ENCODE measurements at regions not wholly inside any gene's neighbourhood (a gene's known extent, or its start where the extent isn't known, plus 50 kb on each side); places are given as distances from the start of the nearest gene placed in this dataset.
"Not testable (repeated sequence)": the region's sequence is repeated elsewhere in the genome, so short reads cannot be mapped to it uniquely, and the experiment has no call there.

DNA sequence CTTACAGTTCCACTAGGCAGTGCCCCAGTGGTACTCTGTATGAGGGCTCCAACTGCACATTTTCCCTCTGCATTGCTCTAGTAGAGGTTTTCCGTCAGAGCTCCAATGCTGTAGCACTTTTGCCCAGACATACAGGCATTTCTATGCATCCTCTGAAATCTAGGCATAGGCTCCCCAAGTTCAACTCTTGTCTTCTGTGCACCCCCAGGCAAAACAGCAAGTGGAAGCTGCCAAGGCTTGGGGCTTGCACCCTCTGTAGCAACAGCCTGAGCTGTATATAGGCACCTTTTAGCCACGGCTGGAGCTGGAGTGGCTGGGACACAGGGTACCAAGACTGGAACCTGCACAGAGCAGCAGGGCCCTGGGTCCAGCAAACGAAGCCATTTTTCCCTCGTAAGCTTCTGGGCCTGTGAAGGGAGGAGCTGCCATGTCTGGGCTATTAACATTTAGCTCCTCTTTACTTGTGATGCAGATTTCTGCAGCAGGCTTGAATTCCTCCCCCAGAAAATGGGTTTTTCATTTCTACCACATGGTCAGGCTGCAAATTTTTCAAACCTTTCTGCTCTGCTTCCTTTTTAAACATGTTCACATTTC, 596.2 kb upstream of the ADGRB3 start:
- DNase-seq (ENCODE audit: low spot score) (no peak), ATAC-seq (ENCODE audit: low FRiP score) (no peak)
- TF ChIP-seq, protein P1, sequence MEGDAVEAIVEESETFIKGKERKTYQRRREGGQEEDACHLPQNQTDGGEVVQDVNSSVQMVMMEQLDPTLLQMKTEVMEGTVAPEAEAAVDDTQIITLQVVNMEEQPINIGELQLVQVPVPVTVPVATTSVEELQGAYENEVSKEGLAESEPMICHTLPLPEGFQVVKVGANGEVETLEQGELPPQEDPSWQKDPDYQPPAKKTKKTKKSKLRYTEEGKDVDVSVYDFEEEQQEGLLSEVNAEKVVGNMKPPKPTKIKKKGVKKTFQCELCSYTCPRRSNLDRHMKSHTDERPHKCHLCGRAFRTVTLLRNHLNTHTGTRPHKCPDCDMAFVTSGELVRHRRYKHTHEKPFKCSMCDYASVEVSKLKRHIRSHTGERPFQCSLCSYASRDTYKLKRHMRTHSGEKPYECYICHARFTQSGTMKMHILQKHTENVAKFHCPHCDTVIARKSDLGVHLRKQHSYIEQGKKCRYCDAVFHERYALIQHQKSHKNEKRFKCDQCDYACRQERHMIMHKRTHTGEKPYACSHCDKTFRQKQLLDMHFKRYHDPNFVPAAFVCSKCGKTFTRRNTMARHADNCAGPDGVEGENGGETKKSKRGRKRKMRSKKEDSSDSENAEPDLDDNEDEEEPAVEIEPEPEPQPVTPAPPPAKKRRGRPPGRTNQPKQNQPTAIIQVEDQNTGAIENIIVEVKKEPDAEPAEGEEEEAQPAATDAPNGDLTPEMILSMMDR (IDR thresholded peaks at IDR 0.05) = no peak

DNA sequence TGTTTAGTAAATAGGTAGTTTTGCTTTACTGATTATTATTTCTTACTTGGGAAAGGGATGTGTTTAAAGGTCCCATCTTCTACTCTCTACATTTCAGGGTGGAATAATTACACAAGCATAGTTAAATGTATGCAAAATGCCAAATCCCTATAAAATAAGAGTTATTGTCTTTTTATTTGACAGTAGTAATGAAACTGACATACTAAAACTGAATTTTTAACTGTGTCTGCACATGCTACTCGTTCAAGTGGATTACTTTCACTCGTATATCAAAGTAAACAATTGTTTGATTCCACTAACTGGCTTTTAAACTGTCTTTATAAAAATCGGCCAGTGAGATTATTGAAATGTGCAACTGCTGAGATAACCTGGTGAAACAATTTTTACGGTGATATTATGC, 602.9 kb upstream of the ADGRB3 start:
- DNase-seq (ENCODE audit: low spot score) = no peak
- TF ChIP-seq, protein P1 (IDR thresholded peaks at IDR 0.05) = no peak
- no peak for ATAC-seq (ENCODE audit: low FRiP score)

DNA sequence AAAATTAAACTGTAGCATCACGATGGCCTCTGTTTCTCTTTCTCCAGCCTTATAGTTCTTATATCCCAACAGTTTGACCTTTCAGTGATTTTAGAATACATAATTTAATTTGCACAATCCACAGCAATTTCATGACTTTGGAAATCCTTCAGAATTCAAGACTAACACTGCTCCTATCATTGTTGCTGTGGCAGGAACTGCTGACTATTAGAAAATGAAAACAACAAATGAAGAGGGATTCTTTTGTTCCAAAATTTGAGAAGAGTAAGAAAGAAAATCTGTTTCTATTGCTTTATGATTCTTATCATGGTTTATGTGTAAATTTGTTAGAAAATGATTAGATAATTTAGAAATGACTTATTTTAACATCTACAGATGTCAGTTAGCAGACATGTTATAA, 604.0 kb upstream of the ADGRB3 start:
- DNase-seq (ENCODE audit: low spot score) (no peak), ATAC-seq (ENCODE audit: low FRiP score) (no peak)
- TF ChIP-seq, protein P1 (IDR thresholded peaks at IDR 0.05) = no peak

DNA sequence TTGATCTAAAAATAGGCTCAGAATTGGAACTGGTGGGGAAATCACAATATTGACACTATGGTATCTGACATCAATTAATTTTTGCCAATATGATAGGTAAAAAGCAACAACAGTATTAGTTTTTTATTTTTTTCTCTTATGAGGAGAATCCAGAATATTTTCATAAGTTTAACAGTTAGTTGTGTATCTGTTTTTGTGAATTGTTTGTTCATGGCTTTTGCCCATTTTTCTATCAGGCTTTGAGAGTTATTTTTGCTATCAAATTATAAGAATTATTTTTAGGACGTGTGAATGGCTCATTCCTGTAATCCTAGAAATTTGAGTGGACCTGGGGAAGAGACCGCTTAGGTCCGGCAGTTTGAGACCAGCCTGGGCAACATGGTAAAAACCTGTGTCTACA, 608.6 kb upstream of the ADGRB3 start:
- DNase-seq (ENCODE audit: low spot score) (no peak), ATAC-seq (ENCODE audit: low FRiP score) (no peak)
- TF ChIP-seq, protein P1 (IDR thresholded peaks at IDR 0.05) = no peak

DNA sequence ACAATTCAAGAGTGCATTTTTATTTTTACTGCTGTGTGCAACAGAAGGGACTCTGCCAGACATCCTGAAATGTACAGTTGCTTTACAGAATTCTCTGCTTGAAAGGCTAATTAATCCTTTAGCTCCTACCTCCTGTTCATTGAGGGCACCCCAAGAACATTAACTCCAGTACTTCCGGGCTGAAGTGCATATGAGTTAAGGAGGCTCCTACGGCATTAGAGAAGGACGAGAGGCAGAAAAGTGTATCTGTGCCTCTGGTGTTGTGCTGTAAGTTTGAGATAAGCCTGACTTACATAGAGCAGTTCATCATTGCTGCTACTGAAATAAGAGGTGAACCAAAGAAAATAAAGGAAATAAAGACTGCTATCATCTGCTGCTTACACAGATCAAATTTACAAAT, 609.3 kb upstream of the ADGRB3 start:
- ATAC-seq (ENCODE audit: low FRiP score) (no peak), DNase-seq (ENCODE audit: low spot score) (no peak)
- TF ChIP-seq, protein P1 (IDR thresholded peaks at IDR 0.05) = no peak

DNA sequence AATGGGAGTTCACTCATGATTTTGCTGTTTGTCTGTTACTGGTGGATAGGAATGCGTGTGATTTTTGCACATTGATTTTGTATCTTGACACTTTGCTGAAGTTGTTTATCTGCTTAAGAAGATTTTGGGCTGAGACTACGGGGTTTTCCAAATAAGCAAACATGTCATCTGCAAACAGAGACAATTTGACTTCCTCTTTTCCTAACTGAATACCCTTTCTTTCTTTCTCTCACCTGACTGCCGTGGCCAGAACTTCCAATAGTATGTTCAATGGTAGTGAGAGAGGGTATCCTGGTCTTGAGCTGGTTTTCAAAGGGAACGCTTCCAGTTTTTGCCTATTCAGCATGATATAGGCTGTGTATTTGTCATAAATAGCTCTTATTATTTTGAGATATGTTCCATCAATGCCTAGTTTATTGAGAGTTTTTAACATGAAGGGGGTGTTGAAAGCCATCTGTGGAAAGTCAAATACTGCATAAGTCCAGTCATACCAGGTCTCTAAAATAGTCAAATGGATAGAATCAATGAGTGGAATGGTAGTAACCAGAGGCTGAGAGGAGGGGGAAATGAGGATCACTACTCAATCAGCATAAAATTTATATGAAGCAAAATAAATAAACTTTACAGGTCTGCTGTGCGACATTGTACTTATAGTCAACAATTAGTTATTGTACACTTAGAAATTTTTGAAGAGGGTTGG, 610.4 kb upstream of the ADGRB3 start:
- no peak for DNase-seq (ENCODE audit: low spot score)
- TF ChIP-seq, protein P1 (IDR thresholded peaks at IDR 0.05) = no peak
- no peak for ATAC-seq (ENCODE audit: low FRiP score)

DNA sequence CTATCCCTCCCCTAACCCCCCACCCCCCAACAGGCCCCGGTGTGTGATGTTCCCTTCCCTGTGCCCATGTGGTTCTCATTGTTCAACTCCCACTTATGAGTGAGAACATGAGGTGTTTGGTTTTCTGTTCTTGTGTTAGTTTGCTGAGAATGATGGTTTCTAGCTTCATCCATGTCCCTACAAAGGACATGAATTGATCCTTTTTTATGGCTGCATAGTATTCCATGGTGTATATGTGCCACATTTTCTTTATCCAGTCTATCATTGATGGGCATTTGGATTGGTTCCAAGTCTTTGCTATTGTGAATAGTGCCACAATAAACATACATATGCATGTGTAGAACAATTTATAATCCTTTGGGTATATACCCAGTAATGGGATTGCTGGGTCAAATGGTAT, 612.1 kb upstream of the ADGRB3 start:
- ATAC-seq (ENCODE audit: low FRiP score); DNase-seq (ENCODE audit: low spot score): not testable (repeated sequence)
